GM19397 (cell line): ENCODE measurements at regions not wholly inside any gene's neighbourhood (a gene's known extent, or its start where the extent isn't known, plus 50 kb on each side); places are given as distances from the start of the nearest gene placed in this dataset.

Experiments
- ATAC-seq: cut with Tn5 transposase; IDR thresholded peaks from one replicate; pipeline ENCODE4 v1.9.1; 2021; ENCODE audit warnings: mild to moderate bottlenecking, moderate library complexity; ENCODE audit not compliant: unreplicated experiment

- no peak for ATAC-seq
Measured at GRCh38 chr4:163948920-163949455, 454.5 kb downstream of the TMA16 start.

GRCh38 chr4:163949976-163950601 is 455.6 kb downstream of the TMA16 start:
- no peak for ATAC-seq

GRCh38 chr4:163955288-163955687 is 460.8 kb downstream of the TMA16 start:
- no peak for ATAC-seq

GRCh38 chr4:163958751-163959150 is 464.3 kb downstream of the TMA16 start:
- no peak for ATAC-seq

- ATAC-seq = no peak
Measured at GRCh38 chr4:163959932-163960331, 465.4 kb downstream of the TMA16 start.

GRCh38 chr4:163966612-163967011 is 472.1 kb downstream of the TMA16 start:
- ATAC-seq = no peak

GRCh38 chr4:163967263-163967662 is 472.8 kb downstream of the TMA16 start:
- ATAC-seq = no peak

- ATAC-seq = no peak
Measured at GRCh38 chr4:163967710-163968109, 473.2 kb downstream of the TMA16 start.

- ATAC-seq = no peak
Measured at GRCh38 chr4:163969291-163969690, 474.8 kb downstream of the TMA16 start.

- no peak for ATAC-seq
Measured at GRCh38 chr4:163976588-163976987, 482.1 kb downstream of the TMA16 start.

- ATAC-seq = no peak
Measured at GRCh38 chr4:163988391-163988790, 493.9 kb downstream of the TMA16 start.

- no peak for ATAC-seq
Measured at GRCh38 chr4:163988865-163989264, 494.4 kb downstream of the TMA16 start.

- no peak for ATAC-seq
Measured at GRCh38 chr4:163991298-163991865, 496.9 kb downstream of the TMA16 start.

- no peak for ATAC-seq
Measured at GRCh38 chr4:164009435-164009834, 514.9 kb downstream of the TMA16 start.

- no peak for ATAC-seq
Measured at GRCh38 chr4:164011791-164012190, 517.3 kb downstream of the TMA16 start.

- ATAC-seq = peak; percentile 69
Measured at GRCh38 chr4:164012396-164013027, 518.0 kb downstream of the TMA16 start.

GRCh38 chr4:164021947-164022346 is 527.5 kb downstream of the TMA16 start:
- ATAC-seq = no peak

- ATAC-seq = no peak
Measured at GRCh38 chr4:164023214-164023613, 528.7 kb downstream of the TMA16 start.

- ATAC-seq = no peak
Measured at GRCh38 chr4:164027805-164028204, 533.3 kb downstream of the TMA16 start.

GRCh38 chr4:164039482-164039881 is 545.0 kb downstream of the TMA16 start:
- ATAC-seq = no peak

- no peak for ATAC-seq
Measured at GRCh38 chr4:164056426-164057142, 562.1 kb downstream of the TMA16 start.
